ENCODE measurements at regions not wholly inside any gene's neighbourhood (a gene's known extent, or its start where the extent isn't known, plus 50 kb on each side); places are given as distances from the start of the nearest gene placed in this dataset.
"Not testable (repeated sequence)": the region's sequence is repeated elsewhere in the genome, so short reads cannot be mapped to it uniquely, and the experiment has no call there.

DNA sequence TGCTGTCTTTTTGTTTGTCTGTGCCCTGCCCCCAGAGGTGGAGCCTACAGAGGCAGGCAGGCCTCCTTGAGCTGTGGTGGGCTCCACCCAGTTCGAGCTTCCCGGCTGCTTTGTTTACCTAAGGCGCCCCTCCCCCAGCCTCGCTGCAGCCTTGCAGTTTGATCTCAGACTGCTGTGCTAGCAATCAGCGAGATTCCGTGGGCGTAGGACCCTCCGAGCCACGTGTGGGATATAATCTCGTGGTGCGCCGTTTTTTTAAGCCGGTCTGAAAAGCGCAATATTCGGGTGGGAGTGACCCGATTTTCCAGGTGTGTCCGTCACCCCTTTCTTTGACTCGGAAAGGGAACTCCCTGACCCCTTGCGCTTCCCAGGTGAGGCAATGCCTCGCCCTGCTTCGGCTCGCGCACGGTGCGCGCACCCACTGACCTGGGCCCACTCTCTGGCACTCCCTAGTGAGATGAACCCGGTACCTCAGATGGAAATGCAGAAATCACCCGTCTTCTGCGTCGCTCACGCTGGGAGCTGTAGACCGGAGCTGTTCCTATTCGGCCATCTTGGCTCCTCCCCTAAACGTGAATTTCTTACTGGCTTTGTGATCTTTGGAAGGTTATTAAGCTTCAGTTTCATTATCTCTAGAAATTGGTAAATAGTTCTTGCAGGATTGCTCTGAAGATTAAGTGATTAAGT is 196.2 kb upstream of the ADO start:
- H3K9me3 ChIP-seq (ENCODE audit: low read length); H3K27me3 ChIP-seq (ENCODE audit: insufficient read depth, low read length); H2AFZ ChIP-seq (ENCODE audit: low read length); H3K4me3 ChIP-seq (ENCODE audit: low read depth, low read length, poor library complexity, severe bottlenecking); H3K4me2 ChIP-seq (ENCODE audit: low read length); H3K4me1 ChIP-seq (ENCODE audit: insufficient read depth, low read length, severe bottlenecking); H3K79me2 ChIP-seq (ENCODE audit: insufficient read depth, low read length); H3K36me3 ChIP-seq (ENCODE audit: insufficient read depth, low read length); H3K27ac ChIP-seq (ENCODE audit: low read depth, low read length, poor library complexity, severe bottlenecking); H4K20me1 ChIP-seq (ENCODE audit: insufficient read depth, low read length); H3F3A ChIP-seq (ENCODE audit: insufficient read depth, low read length); H3K9me2 ChIP-seq (ENCODE audit: low read depth, low read length); H3K9ac ChIP-seq (ENCODE audit: low read length): not testable (repeated sequence)

DNA sequence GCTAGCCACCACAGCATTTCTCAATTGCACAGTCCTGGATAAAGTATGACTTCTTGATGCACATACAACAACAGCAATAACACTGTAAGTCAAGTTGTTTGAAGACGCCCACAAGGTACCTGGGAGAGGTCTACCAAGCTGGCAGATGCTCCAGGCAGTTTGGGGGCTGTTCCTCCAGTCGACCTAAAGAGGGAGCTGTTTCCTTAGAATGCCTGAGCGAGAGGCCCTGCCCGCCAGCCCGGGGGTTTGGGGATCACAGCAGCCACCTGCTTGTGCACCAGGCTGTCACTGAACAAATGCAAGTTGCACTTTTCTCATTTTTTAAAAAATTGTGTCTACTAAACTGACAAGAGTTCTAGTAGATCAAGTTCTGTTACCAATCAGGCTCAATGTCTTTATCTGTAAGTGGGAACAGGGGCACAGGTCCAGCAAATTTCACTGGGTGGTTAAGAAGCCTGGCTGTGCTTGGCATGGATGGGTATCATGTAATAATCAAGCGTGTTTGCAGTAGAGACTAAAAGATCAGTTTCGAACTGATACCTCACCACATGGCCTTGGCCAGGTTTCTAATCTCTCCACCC is 193.8 kb upstream of the ADO start:
- Histone ChIP-seq H4K20me1 (ENCODE audit: insufficient read depth, low read length) (no peaks in the 10 kb centered on the region), H3K36me3 (ENCODE audit: insufficient read depth, low read length) (no peaks in the 10 kb centered on the region), H3K27me3 (ENCODE audit: insufficient read depth, low read length) (no peaks in the 10 kb centered on the region), H2AFZ (ENCODE audit: low read length) (no peak overlapping the region), H3K79me2 (ENCODE audit: insufficient read depth, low read length) (no peaks in the 10 kb centered on the region), H3K9me2 (ENCODE audit: low read depth, low read length) (no peaks in the 10 kb centered on the region), H3K9ac (ENCODE audit: low read length) (no peak overlapping the region), H3K4me1 (ENCODE audit: insufficient read depth, low read length, severe bottlenecking) (no peaks in the 10 kb centered on the region), H3K4me2 (ENCODE audit: low read length) (no peak overlapping the region), H3K27ac (ENCODE audit: low read depth, low read length, poor library complexity, severe bottlenecking) (no peak overlapping the region), H3F3A (ENCODE audit: insufficient read depth, low read length) (no peaks in the 10 kb centered on the region), H3K9me3 (ENCODE audit: low read length) (no peaks in the 10 kb centered on the region), H3K4me3 (ENCODE audit: low read depth, low read length, poor library complexity, severe bottlenecking) (no peak overlapping the region)
- TF ChIP-seq EZH2 (IDR thresholded peaks at IDR 0.05; ENCODE audit: borderline replicate concordance, low read length), result no peak
- TF ChIP-seq, protein P1, sequence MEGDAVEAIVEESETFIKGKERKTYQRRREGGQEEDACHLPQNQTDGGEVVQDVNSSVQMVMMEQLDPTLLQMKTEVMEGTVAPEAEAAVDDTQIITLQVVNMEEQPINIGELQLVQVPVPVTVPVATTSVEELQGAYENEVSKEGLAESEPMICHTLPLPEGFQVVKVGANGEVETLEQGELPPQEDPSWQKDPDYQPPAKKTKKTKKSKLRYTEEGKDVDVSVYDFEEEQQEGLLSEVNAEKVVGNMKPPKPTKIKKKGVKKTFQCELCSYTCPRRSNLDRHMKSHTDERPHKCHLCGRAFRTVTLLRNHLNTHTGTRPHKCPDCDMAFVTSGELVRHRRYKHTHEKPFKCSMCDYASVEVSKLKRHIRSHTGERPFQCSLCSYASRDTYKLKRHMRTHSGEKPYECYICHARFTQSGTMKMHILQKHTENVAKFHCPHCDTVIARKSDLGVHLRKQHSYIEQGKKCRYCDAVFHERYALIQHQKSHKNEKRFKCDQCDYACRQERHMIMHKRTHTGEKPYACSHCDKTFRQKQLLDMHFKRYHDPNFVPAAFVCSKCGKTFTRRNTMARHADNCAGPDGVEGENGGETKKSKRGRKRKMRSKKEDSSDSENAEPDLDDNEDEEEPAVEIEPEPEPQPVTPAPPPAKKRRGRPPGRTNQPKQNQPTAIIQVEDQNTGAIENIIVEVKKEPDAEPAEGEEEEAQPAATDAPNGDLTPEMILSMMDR (IDR thresholded peaks at IDR 0.05; ENCODE audit: low read length), result peak; percentile 90

DNA sequence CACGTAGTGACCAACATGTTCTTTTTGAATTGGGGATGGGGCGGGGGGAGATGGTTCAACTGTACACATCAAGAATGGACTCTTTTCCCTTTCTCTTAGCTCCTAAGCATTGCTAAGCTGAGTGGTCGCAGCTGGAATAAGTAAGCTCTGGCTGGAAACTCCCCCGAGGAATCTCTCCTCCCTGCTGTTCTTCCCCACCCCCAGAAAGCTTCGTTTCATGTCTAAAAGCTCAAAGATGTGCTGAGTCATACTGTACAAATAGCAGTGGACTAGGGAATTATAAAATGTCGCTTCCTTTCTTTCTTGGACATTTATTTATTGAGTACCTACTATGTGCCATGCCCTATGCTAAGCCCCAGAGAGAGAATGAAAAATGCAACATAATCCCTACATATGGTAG is 191.1 kb upstream of the ADO start:
- no peaks in the 10 kb centered on the region for H3K79me2 ChIP-seq (ENCODE audit: insufficient read depth, low read length)
- H3K27me3 ChIP-seq (ENCODE audit: insufficient read depth, low read length), result no peaks in the 10 kb centered on the region
- no peaks in the 10 kb centered on the region for H3K9me2 ChIP-seq (ENCODE audit: low read depth, low read length)
- TF ChIP-seq, protein P1 (IDR thresholded peaks at IDR 0.05; ENCODE audit: low read length), result no peak
- TF ChIP-seq EZH2 (IDR thresholded peaks at IDR 0.05; ENCODE audit: borderline replicate concordance, low read length), result no peak
- no peak overlapping the region for H2AFZ ChIP-seq (ENCODE audit: low read length)
- no peaks in the 10 kb centered on the region for H3K4me1 ChIP-seq (ENCODE audit: insufficient read depth, low read length, severe bottlenecking)
- H3K9ac ChIP-seq (ENCODE audit: low read length), result no peak overlapping the region
- H3K4me2 ChIP-seq (ENCODE audit: low read length), result no peak overlapping the region
- H3K27ac ChIP-seq (ENCODE audit: low read depth, low read length, poor library complexity, severe bottlenecking), result no peak overlapping the region
- H3F3A ChIP-seq (ENCODE audit: insufficient read depth, low read length), result no peaks in the 10 kb centered on the region
- H3K9me3 ChIP-seq (ENCODE audit: low read length), result no peaks in the 10 kb centered on the region
- no peak overlapping the region for H3K4me3 ChIP-seq (ENCODE audit: low read depth, low read length, poor library complexity, severe bottlenecking)
- H3K36me3 ChIP-seq (ENCODE audit: insufficient read depth, low read length), result no peaks in the 10 kb centered on the region
- H4K20me1 ChIP-seq (ENCODE audit: insufficient read depth, low read length), result no peaks in the 10 kb centered on the region

DNA sequence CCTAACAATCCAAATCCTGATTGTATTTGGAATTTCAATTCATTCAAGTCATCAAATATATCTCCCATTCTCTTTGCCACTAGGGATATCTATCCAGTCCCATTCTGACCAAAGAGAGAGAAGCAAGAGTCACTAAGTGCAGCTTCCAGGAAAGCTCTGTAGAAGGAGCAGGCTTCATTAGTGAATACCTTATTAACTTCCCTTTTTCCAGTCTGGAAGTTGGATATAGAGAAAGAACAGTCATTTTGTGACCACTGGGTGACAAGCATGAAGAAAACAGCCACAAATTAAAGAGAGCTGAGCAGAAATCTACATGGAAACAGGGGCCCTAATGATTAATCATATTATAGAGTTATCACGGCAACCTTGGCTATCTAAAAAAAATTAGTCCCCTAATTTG is 190.7 kb upstream of the ADO start:
- Histone ChIP-seq H3K9ac (ENCODE audit: low read length) (no peak overlapping the region), H3K27me3 (ENCODE audit: insufficient read depth, low read length) (no peaks in the 10 kb centered on the region), H3F3A (ENCODE audit: insufficient read depth, low read length) (no peaks in the 10 kb centered on the region), H3K4me1 (ENCODE audit: insufficient read depth, low read length, severe bottlenecking) (no peaks in the 10 kb centered on the region), H2AFZ (ENCODE audit: low read length) (no peak overlapping the region), H3K9me2 (ENCODE audit: low read depth, low read length) (no peaks in the 10 kb centered on the region), H3K79me2 (ENCODE audit: insufficient read depth, low read length) (no peaks in the 10 kb centered on the region), H3K9me3 (ENCODE audit: low read length) (no peaks in the 10 kb centered on the region), H3K4me3 (ENCODE audit: low read depth, low read length, poor library complexity, severe bottlenecking) (no peak overlapping the region), H3K36me3 (ENCODE audit: insufficient read depth, low read length) (no peaks in the 10 kb centered on the region), H3K4me2 (ENCODE audit: low read length) (no peak overlapping the region), H3K27ac (ENCODE audit: low read depth, low read length, poor library complexity, severe bottlenecking) (no peak overlapping the region), H4K20me1 (ENCODE audit: insufficient read depth, low read length) (no peaks in the 10 kb centered on the region)
- TF ChIP-seq, protein P1 (IDR thresholded peaks at IDR 0.05; ENCODE audit: low read length), result no peak
- TF ChIP-seq EZH2 (IDR thresholded peaks at IDR 0.05; ENCODE audit: borderline replicate concordance, low read length), result no peak

All from OCI-LY1 (cell line).